GM23338 (cell line): ENCODE measurements at regions not wholly inside any gene's neighbourhood (a gene's known extent, or its start where the extent isn't known, plus 50 kb on each side); places are given as distances from the start of the nearest gene placed in this dataset.

Experiments
- ATAC-seq: fragments of 200-7000 bp; cut with Tn5 transposase; 3 replicates; pipeline ENCODE4 v1.9.1; 2020
- DNase-seq: peaks from one replicate; pipeline ENCODE4 v3.0.0-alpha.2; 2015; ENCODE audit warnings: low spot score
- H2AFZ ChIP-seq: fragments of 200-600 bp; sonication (generic); 2 replicates; pipeline ENCODE4 v1.8.0; 2016; ENCODE audit warnings: antibody characterized with exemption, mild to moderate bottlenecking, moderate library complexity
- H3F3A ChIP-seq: fragments of 200-600 bp; sonication (generic); replicated peaks from 2 replicates; pipeline ENCODE4 v1.8.0; 2017; ENCODE audit warnings: antibody characterized with exemption, mixed run types, low read depth
- H3K27ac ChIP-seq: fragments of 200-600 bp; sonication (generic); 2 replicates; pipeline ENCODE4 v1.6.1; 2016; ENCODE audit warnings: low read depth
- H3K27me3 ChIP-seq: fragments of 200-600 bp; sonication (generic); 2 replicates; pipeline ENCODE4 v1.8.0; 2016; ENCODE audit warnings: mild to moderate bottlenecking, mixed run types, moderate library complexity; ENCODE audit not compliant: insufficient read depth
- H3K36me3 ChIP-seq: fragments of 200-600 bp; sonication (generic); 2 replicates; pipeline ENCODE4 v1.8.0; 2016; ENCODE audit warnings: mild to moderate bottlenecking; ENCODE audit not compliant: insufficient read depth
- H3K4me1 ChIP-seq: fragments of 200-600 bp; sonication (generic); 2 replicates; pipeline ENCODE4 v1.8.0; 2016; ENCODE audit warnings: mild to moderate bottlenecking, moderate library complexity; ENCODE audit not compliant: insufficient read depth
- H3K4me2 ChIP-seq: fragments of 200-600 bp; sonication (generic); 2 replicates; pipeline ENCODE4 v1.7.1; 2017; ENCODE audit warnings: mixed run types
- H3K4me3 ChIP-seq: fragments of 200-600 bp; sonication (generic); 2 replicates; pipeline ENCODE4 v1.6.1; 2016; ENCODE audit warnings: mixed run types
- H3K79me2 ChIP-seq: fragments of 200-600 bp; sonication (generic); replicated peaks from 2 replicates; pipeline ENCODE4 v1.8.0; 2017; ENCODE audit warnings: mild to moderate bottlenecking; ENCODE audit not compliant: insufficient read depth
- H3K9me2 ChIP-seq: fragments of 200-600 bp; sonication (generic); 2 replicates; pipeline ENCODE4 v1.8.0; 2017; ENCODE audit not compliant: insufficient read depth
- H4K20me1 ChIP-seq: fragments of 200-600 bp; sonication (generic); replicated peaks from 2 replicates; pipeline ENCODE4 v1.8.0; 2017; ENCODE audit warnings: mild to moderate bottlenecking; ENCODE audit not compliant: insufficient read depth
- H3K27ac Mint-ChIP-seq: 2 replicates; pipeline ENCODE4 v1.8.0; 2020; ENCODE audit warnings: inconsistent platforms, mild to moderate bottlenecking, moderate library complexity, mixed read lengths
- H3K27me3 Mint-ChIP-seq: 3 replicates; pipeline ENCODE4 v1.8.0; 2022; ENCODE audit warnings: low read depth, mild to moderate bottlenecking, moderate library complexity, mixed read lengths, inconsistent platforms; ENCODE audit not compliant: insufficient read depth, poor library complexity
- H3K36me3 Mint-ChIP-seq: 3 replicates; pipeline ENCODE4 v1.8.0; 2021; ENCODE audit warnings: low read depth, mild to moderate bottlenecking, inconsistent platforms, moderate library complexity, mixed read lengths
- H3K4me1 Mint-ChIP-seq: 3 replicates; pipeline ENCODE4 v1.8.0; 2020; ENCODE audit warnings: mild to moderate bottlenecking, inconsistent platforms, mixed read lengths
- H3K4me3 Mint-ChIP-seq: 3 replicates; pipeline ENCODE4 v1.8.0; 2021; ENCODE audit warnings: moderate library complexity, mild to moderate bottlenecking, inconsistent platforms, mixed read lengths
- H3K9me3 Mint-ChIP-seq: 3 replicates; pipeline ENCODE4 v1.8.0; 2020; ENCODE audit warnings: moderate library complexity, mild to moderate bottlenecking, inconsistent platforms, mixed read lengths
- CREB1 ChIP-seq: fragments of 250-450 bp; sonication (Bioruptor Pico); IDR thresholded peaks from 2 replicates; pipeline ENCODE4 v1.5.0; 2020; ENCODE audit warnings: low read depth, mild to moderate bottlenecking, moderate library complexity
- CTCF ChIP-seq, 2 experiments: fragments of 200-600 bp in 1 of 2; sonication (generic) in 1 of 2; conservative IDR thresholded peaks; 2 replicates each; pipeline versions ENCODE4 v1.5.1 to v1.6.1; 2016 to 2017; ENCODE audit warnings: antibody characterized with exemption in 2 of 2, low read depth in 2 of 2, mild to moderate bottlenecking in 2 of 2, moderate library complexity in 1 of 2
- ETS1 ChIP-seq: IDR thresholded peaks from 2 replicates; pipeline ENCODE4 v1.6.1; 2016; ENCODE audit warnings: antibody characterized with exemption
- EZH2 ChIP-seq: fragments of 200-600 bp; sonication (generic); IDR thresholded peaks from one replicate; pipeline ENCODE4 v1.8.0; 2017; ENCODE audit warnings: antibody characterized with exemption, mild to moderate bottlenecking, low read depth; ENCODE audit not compliant: unreplicated experiment
- EZH2phosphoT487 ChIP-seq: fragments of 200-600 bp; sonication (generic); IDR thresholded peaks from one replicate; pipeline ENCODE4 v1.8.1; 2018; ENCODE audit warnings: antibody characterized with exemption; ENCODE audit not compliant: unreplicated experiment
- JUNB ChIP-seq: IDR thresholded peaks from one replicate; pipeline ENCODE4 v1.6.1; 2016; ENCODE audit warnings: antibody characterized with exemption; ENCODE audit not compliant: unreplicated experiment
- NANOG ChIP-seq: IDR thresholded peaks from 2 replicates; pipeline ENCODE4 v1.6.1; 2016; ENCODE audit warnings: antibody characterized with exemption, borderline replicate concordance
- POLR2AphosphoS5 ChIP-seq: IDR thresholded peaks from 2 replicates; pipeline ENCODE4 v1.6.1; 2016; ENCODE audit warnings: antibody characterized with exemption, low read depth
- REST ChIP-seq: IDR thresholded peaks from one replicate; pipeline ENCODE4 v1.6.1; 2018; ENCODE audit warnings: antibody characterized with exemption; ENCODE audit not compliant: unreplicated experiment
- STAT1 ChIP-seq: IDR thresholded peaks from one replicate; pipeline ENCODE4 v1.6.1; 2016; ENCODE audit warnings: antibody characterized with exemption; ENCODE audit not compliant: unreplicated experiment
- ZNF114 ChIP-seq: fragments of 250-450 bp; sonication (Bioruptor Pico); IDR thresholded peaks from 2 replicates; pipeline ENCODE4 v1.5.0; 2020; ENCODE audit warnings: mild to moderate bottlenecking, moderate library complexity
- ZNF331 ChIP-seq: fragments of 250-450 bp; sonication (Bioruptor Pico); IDR thresholded peaks from 2 replicates; pipeline ENCODE4 v1.5.0; 2020; ENCODE audit warnings: low read depth, mild to moderate bottlenecking, moderate library complexity
- ZNF462 ChIP-seq: fragments of 250-450 bp; sonication (Bioruptor Pico); IDR thresholded peaks from 2 replicates; pipeline ENCODE4 v1.5.0; 2020; ENCODE audit warnings: mild to moderate bottlenecking, moderate library complexity

- H3K36me3 Mint-ChIP-seq, result no peaks in the 10 kb centered on the region
- H3K4me1 Mint-ChIP-seq, result peaks cover 6% of the 10 kb centered on the region; the same call in 2 of the 3 replicates
- no peaks in the 10 kb centered on the region for H3K27me3 Mint-ChIP-seq
- no peaks in the 10 kb centered on the region for H3K27me3 ChIP-seq
- no peaks in the 10 kb centered on the region for H3K36me3 ChIP-seq
- no peaks in the 10 kb centered on the region for H3K79me2 ChIP-seq
- H3K27ac ChIP-seq, result no peak overlapping the region
- H4K20me1 ChIP-seq, result no peaks in the 10 kb centered on the region
- H3K4me2 ChIP-seq, result no peak overlapping the region
- no peak overlapping the region for H2AFZ ChIP-seq
- no peak for ATAC-seq
- no peaks in the 10 kb centered on the region for H3F3A ChIP-seq
- TF ChIP-seq CTCF (conservative IDR thresholded peaks at IDR 0.05; ENCODE audit: low read depth in 2 of 2) (no peak), ZNF331 (CRISPR knock-in tag) (no peak), REST (no peak), JUNB (no peak), ZNF462 (no peak), EZH2phosphoT487 (no peak), ETS1 (no peak), ZNF114 (no peak), NANOG (no peak), STAT1 (no peak), CREB1 (CRISPR knock-in tag) (no peak), POLR2AphosphoS5 (no peak), EZH2 (no peak)
- no peak overlapping the region for H3K4me3 ChIP-seq
- DNase-seq, result no peak
- H3K9me2 ChIP-seq, result no peaks in the 10 kb centered on the region
- no peak overlapping the region for H3K4me3 Mint-ChIP-seq
- no peaks in the 10 kb centered on the region for H3K4me1 ChIP-seq
- H3K9me3 Mint-ChIP-seq, result no peaks in the 10 kb centered on the region
- H3K27ac Mint-ChIP-seq, result no peak overlapping the region
These were observed 108.0 kb upstream of the GRIA3 start for GRCh38 chrX:123075947-123076561.
